ENCODE measurements at regions not wholly inside any gene's neighbourhood (a gene's known extent, or its start where the extent isn't known, plus 50 kb on each side); places are given as distances from the start of the nearest gene placed in this dataset.
"Not testable (repeated sequence)": the region's sequence is repeated elsewhere in the genome, so short reads cannot be mapped to it uniquely, and the experiment has no call there.

GRCh38 chr18:39272230-39272629 is 1706.6 kb upstream of the CELF4 start:
- DNase-seq (ENCODE audit: low read depth in 4 of 4, low spot score in 3 of 4) = no peak

- DNase-seq (ENCODE audit: low read depth in 4 of 4, low spot score in 3 of 4) = no peak
Observed at GRCh38 chr18:39271654-39272053, 1706.1 kb upstream of the CELF4 start.

- DNase-seq (ENCODE audit: low read depth in 4 of 4, low spot score in 3 of 4) = no peak
Observed at GRCh38 chr18:39260565-39260964, 1695.0 kb upstream of the CELF4 start.

GRCh38 chr18:39259736-39260135 is 1694.1 kb upstream of the CELF4 start:
- DNase-seq (ENCODE audit: low read depth in 4 of 4, low spot score in 3 of 4) = no peak

GRCh38 chr18:39244242-39244641 is 1678.6 kb upstream of the CELF4 start:
- DNase-seq (ENCODE audit: low read depth in 4 of 4, low spot score in 3 of 4) = no peak

GRCh38 chr18:39241534-39241933 is 1675.9 kb upstream of the CELF4 start:
- no peak for DNase-seq (ENCODE audit: low read depth in 4 of 4, low spot score in 3 of 4)

GRCh38 chr18:39238981-39239660 is 1673.5 kb upstream of the CELF4 start:
- no peak for DNase-seq (ENCODE audit: low read depth in 4 of 4, low spot score in 3 of 4)

- no peak for DNase-seq (ENCODE audit: low read depth in 4 of 4, low spot score in 3 of 4)
Observed at GRCh38 chr18:39235118-39235719, 1669.6 kb upstream of the CELF4 start.

- no peak for DNase-seq (ENCODE audit: low read depth in 4 of 4, low spot score in 3 of 4)
Observed at GRCh38 chr18:39232937-39233336, 1667.3 kb upstream of the CELF4 start.

GRCh38 chr18:39232490-39232889 is 1666.9 kb upstream of the CELF4 start:
- DNase-seq (ENCODE audit: low read depth in 4 of 4, low spot score in 3 of 4) = no peak

GRCh38 chr18:39230086-39230803 is 1664.6 kb upstream of the CELF4 start:
- no peak for DNase-seq (ENCODE audit: low read depth in 4 of 4, low spot score in 3 of 4)

- not testable (repeated sequence) for DNase-seq (ENCODE audit: low read depth in 4 of 4, low spot score in 3 of 4)
Observed at GRCh38 chr18:39227769-39228168, 1662.2 kb upstream of the CELF4 start.

- no peak for DNase-seq (ENCODE audit: low read depth in 4 of 4, low spot score in 3 of 4)
Observed at GRCh38 chr18:39225373-39225772, 1659.8 kb upstream of the CELF4 start.

GRCh38 chr18:39223283-39223682 is 1657.7 kb upstream of the CELF4 start:
- DNase-seq (ENCODE audit: low read depth in 4 of 4, low spot score in 3 of 4) = no peak

- DNase-seq (ENCODE audit: low read depth in 4 of 4, low spot score in 3 of 4) = no peak
Observed at GRCh38 chr18:39215920-39216319, 1650.3 kb upstream of the CELF4 start.

GRCh38 chr18:39211461-39211860 is 1645.9 kb upstream of the CELF4 start:
- DNase-seq (ENCODE audit: low read depth in 4 of 4, low spot score in 3 of 4) = no peak

- DNase-seq (ENCODE audit: low read depth in 4 of 4, low spot score in 3 of 4) = no peak
Observed at GRCh38 chr18:39209173-39209572, 1643.6 kb upstream of the CELF4 start.

- no peak for DNase-seq (ENCODE audit: low read depth in 4 of 4, low spot score in 3 of 4)
Observed at GRCh38 chr18:39208729-39209128, 1643.1 kb upstream of the CELF4 start.

- DNase-seq (ENCODE audit: low read depth in 4 of 4, low spot score in 3 of 4) = no peak
Observed at GRCh38 chr18:39208190-39208589, 1642.6 kb upstream of the CELF4 start.

- DNase-seq (ENCODE audit: low read depth in 4 of 4, low spot score in 3 of 4) = not testable (repeated sequence)
Observed at GRCh38 chr18:39206398-39207103, 1641.0 kb upstream of the CELF4 start.

GRCh38 chr18:39205565-39206195 is 1640.1 kb upstream of the CELF4 start:
- no peak for DNase-seq (ENCODE audit: low read depth in 4 of 4, low spot score in 3 of 4)
